Neural crest cell (in vitro differentiated cells): ENCODE measurements at regions not wholly inside any gene's neighbourhood (a gene's known extent, or its start where the extent isn't known, plus 50 kb on each side); places are given as distances from the start of the nearest gene placed in this dataset.

ENCODE experiments used
- DNase-seq: peaks from one replicate; pipeline ENCODE4 v3.0.0; 2021; ENCODE audit warnings: low read depth, mixed read lengths, low spot score
- H3K27ac Mint-ChIP-seq: one replicate; pipeline ENCODE4 v1.8.0; 2021; ENCODE audit warnings: mild to moderate bottlenecking, mixed read lengths; ENCODE audit not compliant: unreplicated experiment
- H3K27me3 Mint-ChIP-seq: 2 replicates; pipeline ENCODE4 v1.8.0; 2021; ENCODE audit warnings: low read depth, mild to moderate bottlenecking, mixed read lengths
- H3K36me3 Mint-ChIP-seq: 2 replicates; pipeline ENCODE4 v1.8.0; 2021; ENCODE audit warnings: low read depth, mild to moderate bottlenecking, mixed read lengths
- H3K4me1 Mint-ChIP-seq: 2 replicates; pipeline ENCODE4 v1.8.0; 2021; ENCODE audit warnings: mixed read lengths
- H3K4me3 Mint-ChIP-seq: one replicate; pipeline ENCODE4 v1.8.0; 2021; ENCODE audit warnings: mild to moderate bottlenecking, mixed read lengths
- H3K9me3 Mint-ChIP-seq: 2 replicates; pipeline ENCODE4 v1.8.0; 2021; ENCODE audit warnings: mixed read lengths
- CTCF ChIP-seq: fragments of 200-600 bp; sonication (generic); conservative IDR thresholded peaks from 2 replicates; pipeline ENCODE4 v1.5.0; 2021; ENCODE audit warnings: antibody characterized with exemption, mild to moderate bottlenecking

- Mint-ChIP-seq H3K36me3 (no peaks in the 10 kb centered on the region), H3K4me3 (no peak overlapping the region), H3K4me1 (no peaks in the 10 kb centered on the region), H3K27me3 (no peaks in the 10 kb centered on the region), H3K27ac (no peak overlapping the region), H3K9me3 (no peaks in the 10 kb centered on the region)
- no peak for DNase-seq
- no peak for TF ChIP-seq CTCF
Measured at GRCh38 chr10:7007600-7008190, 403.1 kb downstream of the SFMBT2 start.

GRCh38 chr10:7006566-7006965 lies 404.3 kb downstream of the SFMBT2 start:
- no peak overlapping the region for H3K4me3 Mint-ChIP-seq
- H3K36me3 Mint-ChIP-seq: no peaks in the 10 kb centered on the region
- no peak for DNase-seq
- no peaks in the 10 kb centered on the region for H3K4me1 Mint-ChIP-seq
- TF ChIP-seq CTCF: no peak
- no peak overlapping the region for H3K27ac Mint-ChIP-seq
- no peaks in the 10 kb centered on the region for H3K27me3 Mint-ChIP-seq
- H3K9me3 Mint-ChIP-seq: no peaks in the 10 kb centered on the region

- H3K36me3 Mint-ChIP-seq: no peaks in the 10 kb centered on the region
- peaks cover 14% of the 10 kb centered on the region for H3K4me1 Mint-ChIP-seq
- H3K9me3 Mint-ChIP-seq: no peaks in the 10 kb centered on the region
- H3K27me3 Mint-ChIP-seq: no peaks in the 10 kb centered on the region
- no peak for DNase-seq
- H3K4me3 Mint-ChIP-seq: no peak overlapping the region
- H3K27ac Mint-ChIP-seq: no peak overlapping the region
- TF ChIP-seq CTCF: no peak
Measured at GRCh38 chr10:7003831-7004395, 406.9 kb downstream of the SFMBT2 start.

- Mint-ChIP-seq H3K9me3 (no peaks in the 10 kb centered on the region), H3K27ac (no peak overlapping the region), H3K4me3 (no peak overlapping the region), H3K27me3 (no peaks in the 10 kb centered on the region), H3K4me1 (peaks cover 30% of the 10 kb centered on the region), H3K36me3 (no peaks in the 10 kb centered on the region)
- no peak for TF ChIP-seq CTCF
- DNase-seq: no peak
Measured at GRCh38 chr10:7000061-7000460, 410.8 kb downstream of the SFMBT2 start.

- Mint-ChIP-seq H3K4me1 (peaks cover 30% of the 10 kb centered on the region), H3K4me3 (no peak overlapping the region), H3K27ac (no peak overlapping the region), H3K9me3 (no peaks in the 10 kb centered on the region), H3K27me3 (no peaks in the 10 kb centered on the region), H3K36me3 (no peaks in the 10 kb centered on the region)
- no peak for DNase-seq
- no peak for TF ChIP-seq CTCF
Measured at GRCh38 chr10:6999232-6999925, 411.5 kb downstream of the SFMBT2 start.
